HG03342 (cell line): ENCODE measurements at regions not wholly inside any gene's neighbourhood (a gene's known extent, or its start where the extent isn't known, plus 50 kb on each side); places are given as distances from the start of the nearest gene placed in this dataset.
"Not testable (repeated sequence)": the region's sequence is repeated elsewhere in the genome, so short reads cannot be mapped to it uniquely, and the experiment has no call there.

Experiments
- ATAC-seq: cut with Tn5 transposase; IDR thresholded peaks from one replicate; pipeline ENCODE4 v1.9.1; 2021; ENCODE audit warnings: mild to moderate bottlenecking, moderate library complexity; ENCODE audit not compliant: unreplicated experiment

DNA sequence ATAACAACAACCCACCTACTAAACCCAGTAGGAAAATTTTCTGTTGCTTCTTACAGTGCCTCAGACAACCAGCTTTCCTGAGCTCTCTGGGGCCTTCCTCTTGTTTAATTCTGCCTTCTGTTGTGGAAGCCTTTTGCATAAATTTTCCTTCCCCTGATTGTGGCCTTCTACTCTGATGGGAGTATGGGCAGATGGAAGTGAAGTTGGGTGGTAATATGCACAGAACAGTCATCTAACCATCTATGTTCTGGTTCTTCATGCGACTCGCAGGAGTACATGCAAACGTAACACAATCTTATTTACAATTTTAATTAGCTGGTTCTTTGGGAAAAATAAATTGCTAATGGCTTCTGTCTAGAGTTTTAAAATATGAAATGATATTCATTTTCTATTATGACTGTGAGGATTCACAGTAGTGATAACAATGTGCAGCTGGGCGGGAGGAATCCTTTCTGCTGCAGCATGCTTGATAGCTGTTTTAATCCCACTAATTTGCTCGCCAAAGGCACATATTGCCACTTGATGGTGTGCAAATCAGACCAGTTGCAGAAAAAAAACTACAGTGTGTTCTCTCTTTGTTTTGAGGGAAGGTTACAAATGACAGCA lies 311.5 kb upstream of the ROPN1 start:
- no peak for ATAC-seq

GRCh38 chr3:124306665-124307064 lies 314.7 kb upstream of the ROPN1 start:
- ATAC-seq, result no peak

GRCh38 chr3:124313621-124314020 lies 321.7 kb upstream of the ROPN1 start:
- ATAC-seq, result no peak

- no peak for ATAC-seq
Measured at GRCh38 chr3:124315215-124316033, 323.5 kb upstream of the ROPN1 start.

GRCh38 chr3:124316034-124316287 lies 324.0 kb upstream of the ROPN1 start:
- ATAC-seq, result no peak

- no peak for ATAC-seq
Measured at GRCh38 chr3:124318014-124318413, 326.1 kb upstream of the ROPN1 start.

DNA sequence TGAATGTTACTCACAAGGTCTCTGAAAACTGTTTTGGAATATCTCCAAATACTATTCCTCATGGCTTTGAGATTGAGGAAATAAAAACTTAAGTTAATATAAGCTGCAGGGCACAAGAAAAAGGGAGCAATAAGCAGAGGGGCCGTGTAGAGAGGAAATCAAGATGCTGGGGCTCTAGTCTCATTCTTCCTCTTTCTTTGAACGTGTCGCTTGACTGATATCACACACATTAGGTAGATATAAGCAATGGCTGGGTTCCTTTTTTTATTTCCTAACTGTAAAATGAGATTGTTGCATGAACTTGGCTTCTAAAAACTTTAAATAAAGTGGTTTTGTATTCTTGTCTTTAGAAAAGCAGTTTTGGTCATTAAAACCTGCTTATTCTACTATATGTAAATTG lies 326.7 kb upstream of the ROPN1 start:
- no peak for ATAC-seq

DNA sequence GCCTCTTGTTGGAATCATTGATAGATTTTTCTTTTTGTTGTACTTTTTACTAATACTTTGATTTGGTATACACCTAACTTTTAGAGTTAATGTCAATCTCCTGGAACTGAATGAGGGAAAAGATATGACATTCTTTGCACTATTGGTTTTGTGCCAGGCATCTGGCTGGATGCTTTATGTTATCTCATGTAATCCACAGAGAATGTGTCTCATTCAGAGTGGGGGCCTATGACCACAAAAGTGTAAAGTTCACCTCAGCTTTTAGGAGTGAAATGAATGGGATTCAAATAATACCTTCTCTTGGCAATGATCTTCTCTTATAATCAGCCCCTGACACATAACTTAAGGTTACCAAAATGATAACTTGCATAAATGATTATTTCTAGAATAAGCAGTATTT lies 329.1 kb upstream of the ROPN1 start:
- ATAC-seq, result no peak

DNA sequence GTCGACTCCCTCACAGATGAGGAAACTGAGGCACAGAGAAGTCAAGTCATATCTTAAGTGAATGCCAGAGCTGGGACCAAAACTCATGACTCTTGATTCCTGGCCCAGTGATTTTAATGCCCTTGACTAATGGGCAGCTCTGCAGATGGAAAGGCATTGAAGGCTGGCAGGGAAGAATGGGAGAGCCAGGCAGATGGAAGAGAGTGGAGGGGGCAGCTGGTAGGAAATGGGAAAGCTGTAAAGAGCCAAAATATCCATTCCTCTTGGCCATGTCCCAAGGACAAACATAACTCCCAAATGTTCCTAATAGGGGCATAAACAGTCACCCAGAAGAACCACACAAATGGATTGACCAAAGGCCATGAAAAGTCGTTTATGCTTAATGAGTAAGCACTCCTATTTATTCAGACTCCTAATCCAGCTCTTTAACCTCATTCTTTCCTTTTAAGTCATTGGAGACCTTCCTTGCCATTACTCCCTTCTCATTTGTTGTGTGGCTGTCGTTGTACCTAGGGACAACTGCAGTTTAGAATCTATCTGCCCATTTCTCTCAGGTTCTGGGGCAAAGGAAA lies 330.5 kb upstream of the ROPN1 start:
- no peak for ATAC-seq

GRCh38 chr3:124322966-124323365 lies 331.0 kb upstream of the ROPN1 start:
- ATAC-seq, result no peak

DNA sequence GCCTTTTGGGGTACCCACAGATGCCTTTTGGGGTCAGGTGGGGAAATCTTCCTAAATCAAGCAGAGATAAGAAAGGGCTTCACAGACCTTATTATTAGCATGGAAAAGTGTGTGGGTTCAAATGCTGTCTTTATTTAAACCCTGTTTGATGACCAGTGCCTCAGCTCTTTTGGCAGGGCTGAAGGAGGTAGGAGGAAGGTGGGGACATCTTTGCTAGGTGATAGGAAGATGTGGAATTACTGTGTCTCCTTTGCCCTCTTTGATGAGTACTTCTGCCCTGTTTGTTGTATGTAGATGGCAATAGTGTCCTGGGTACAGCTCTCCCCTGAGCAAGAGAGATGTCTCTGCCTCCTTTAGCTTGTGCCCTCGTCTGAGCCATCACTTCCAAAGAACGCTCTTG lies 333.3 kb upstream of the ROPN1 start:
- ATAC-seq, result no peak

DNA sequence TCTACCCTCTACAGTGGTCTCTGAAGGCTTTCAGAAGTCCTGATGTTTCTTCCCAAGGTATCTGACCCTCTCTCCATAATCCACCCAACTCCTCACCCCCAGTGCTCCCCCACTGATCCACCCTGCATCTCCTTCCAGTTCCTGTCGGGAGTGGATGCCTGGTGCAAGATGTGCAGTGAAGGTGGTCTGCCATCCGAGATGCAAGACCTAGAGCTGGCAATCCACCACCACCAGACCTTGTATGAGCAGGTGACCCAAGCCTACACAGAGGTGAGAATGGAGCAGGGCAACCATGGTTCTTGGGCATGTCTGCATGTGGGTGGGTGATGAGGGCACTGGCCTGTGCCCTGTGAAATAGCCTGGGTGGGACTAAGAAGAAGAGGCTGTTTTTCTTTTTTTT lies 337.8 kb upstream of the ROPN1 start:
- ATAC-seq, result no peak

- ATAC-seq, result no peak
Measured at GRCh38 chr3:124333931-124334640, 342.2 kb upstream of the ROPN1 start.

- ATAC-seq, result no peak
Measured at GRCh38 chr3:124336067-124336656, 344.2 kb upstream of the ROPN1 start.

DNA sequence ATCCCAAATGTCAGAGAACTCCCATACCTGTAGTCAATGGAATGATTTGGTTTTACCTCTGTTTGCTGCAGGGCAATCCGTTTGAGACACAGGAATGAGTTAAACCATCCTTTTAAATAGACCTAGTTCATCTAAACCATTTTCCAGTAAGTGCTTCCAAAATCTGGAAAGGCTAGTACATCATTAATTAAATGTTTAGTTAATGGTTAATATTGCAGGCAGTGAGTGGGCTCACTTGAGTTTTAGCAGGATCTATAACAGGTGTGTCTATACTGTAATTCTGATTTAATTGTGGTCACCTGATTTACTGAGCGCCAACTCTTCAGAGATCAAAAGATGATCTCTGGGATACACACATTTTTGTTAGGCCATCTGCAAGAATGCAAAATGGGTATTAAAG lies 353.9 kb upstream of the ROPN1 start:
- ATAC-seq, result no peak

DNA sequence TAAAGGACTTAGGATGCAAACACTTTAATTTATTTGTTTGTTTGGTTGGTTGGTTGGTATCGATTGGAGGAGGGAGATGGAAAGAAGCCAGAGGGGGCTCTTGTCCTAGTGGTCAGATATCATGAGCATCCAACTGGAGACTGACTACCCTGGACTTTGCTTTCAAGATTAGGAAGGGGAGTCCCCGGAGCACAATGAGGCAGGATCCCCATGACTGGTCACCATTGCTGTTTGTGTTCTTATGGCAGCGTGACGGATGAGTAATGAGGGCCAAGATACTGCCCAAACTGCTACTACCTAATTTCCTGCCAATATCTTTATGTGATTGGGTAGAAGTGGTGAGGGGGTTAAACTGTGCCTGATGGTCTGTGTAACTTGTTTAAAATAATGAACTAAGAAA lies 354.6 kb upstream of the ROPN1 start:
- ATAC-seq, result no peak

DNA sequence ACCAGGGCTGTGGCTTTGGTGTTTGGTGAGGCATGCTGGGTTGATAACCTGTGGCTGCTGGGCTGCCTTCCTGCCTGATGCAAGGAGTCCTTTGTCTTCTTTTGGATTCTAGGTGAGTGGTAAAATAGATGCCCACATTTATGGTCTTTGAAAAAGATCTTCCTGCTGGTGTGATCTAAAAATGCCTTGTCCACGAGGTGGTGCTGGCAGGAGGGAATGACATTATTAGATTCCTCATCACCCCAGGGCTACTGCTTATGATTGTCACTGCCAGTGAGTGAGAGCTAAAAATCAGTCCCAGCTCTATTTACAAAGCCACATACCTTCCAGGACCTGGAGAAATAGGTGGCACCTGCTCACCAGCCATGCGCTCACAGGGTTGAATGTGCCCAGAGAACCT lies 355.5 kb upstream of the ROPN1 start:
- no peak for ATAC-seq

DNA sequence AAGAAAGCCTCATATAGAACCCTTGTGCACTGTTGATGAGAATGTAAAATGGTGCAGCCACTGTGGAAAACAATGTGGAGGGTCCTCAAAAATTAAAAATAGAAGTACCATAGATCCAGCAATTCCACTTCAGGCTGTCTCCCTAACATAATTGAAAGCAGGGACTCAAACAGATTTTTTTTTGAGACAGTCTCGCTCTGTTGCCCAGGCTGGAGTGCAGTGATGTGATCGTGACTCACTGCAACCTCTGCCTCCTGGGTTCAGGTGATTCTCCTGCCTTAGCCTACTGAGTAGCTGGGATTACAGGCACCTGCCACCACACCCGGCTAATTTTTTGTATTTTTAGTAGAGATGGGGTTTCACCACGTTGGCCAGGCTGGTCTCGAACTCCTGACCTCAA lies 356.6 kb upstream of the ROPN1 start:
- not testable (repeated sequence) for ATAC-seq

DNA sequence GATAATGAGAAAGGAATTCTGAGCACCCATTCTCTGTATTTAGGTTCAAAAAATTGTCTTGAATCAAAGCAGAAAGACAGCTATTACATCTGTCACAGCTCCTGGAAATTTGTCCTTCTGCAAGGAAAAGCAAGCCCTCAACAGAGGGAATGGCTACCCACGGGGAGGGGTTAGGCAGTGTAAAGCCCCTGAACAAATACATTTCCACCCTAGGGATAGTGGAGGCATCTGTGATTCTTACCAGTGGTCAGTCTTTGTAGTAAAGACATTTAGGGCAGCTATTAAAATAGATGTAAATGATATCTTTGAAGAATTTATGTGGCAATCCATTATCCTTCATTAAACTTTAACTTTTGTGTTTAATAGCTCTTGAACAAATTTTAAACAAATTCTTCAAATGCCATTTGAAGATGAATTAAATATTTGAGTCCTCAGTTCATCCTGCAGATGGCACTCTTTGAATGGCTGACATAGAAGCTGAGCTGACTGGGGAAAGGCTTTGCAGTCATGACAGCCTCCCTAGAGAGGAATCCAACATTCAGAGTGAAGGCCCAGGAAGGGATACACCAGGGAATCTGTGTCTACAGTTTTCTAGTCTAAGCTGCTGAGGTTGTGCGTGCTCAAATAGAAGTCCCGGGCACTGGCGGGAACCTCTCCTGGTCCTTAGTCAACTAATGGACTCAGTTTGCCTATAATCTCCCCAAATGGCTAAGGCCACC lies 359.7 kb upstream of the ROPN1 start:
- no peak for ATAC-seq

GRCh38 chr3:124352149-124352539 lies 360.2 kb upstream of the ROPN1 start:
- no peak for ATAC-seq

GRCh38 chr3:124353691-124354090 lies 361.8 kb upstream of the ROPN1 start:
- no peak for ATAC-seq
